ENCODE measurements at regions not wholly inside any gene's neighbourhood (a gene's known extent, or its start where the extent isn't known, plus 50 kb on each side); places are given as distances from the start of the nearest gene placed in this dataset.
"Not testable (repeated sequence)": the region's sequence is repeated elsewhere in the genome, so short reads cannot be mapped to it uniquely, and the experiment has no call there.

- H3K9me3 Mint-ChIP-seq = no peaks in the 10 kb centered on the region
- no peaks in the 10 kb centered on the region for H3K27me3 Mint-ChIP-seq
- no peak for ATAC-seq (replicated peaks)
- no peaks in the 10 kb centered on the region for H3K4me1 Mint-ChIP-seq
- H3K4me3 Mint-ChIP-seq = no peak overlapping the region
- no peaks in the 10 kb centered on the region for H3K36me3 Mint-ChIP-seq (ENCODE audit: low read depth)
- H3K27ac Mint-ChIP-seq = no peak overlapping the region
Measured at GRCh38 chr10:21363731-21364104, 161.8 kb downstream of the SKIDA1 start.

GRCh38 chr10:21363092-21363730 lies 162.3 kb downstream of the SKIDA1 start:
- H3K27ac Mint-ChIP-seq = no peak overlapping the region
- ATAC-seq (replicated peaks) = no peak
- no peak overlapping the region for H3K4me3 Mint-ChIP-seq
- no peaks in the 10 kb centered on the region for H3K36me3 Mint-ChIP-seq (ENCODE audit: low read depth)
- H3K9me3 Mint-ChIP-seq = no peaks in the 10 kb centered on the region
- no peaks in the 10 kb centered on the region for H3K4me1 Mint-ChIP-seq
- H3K27me3 Mint-ChIP-seq = no peaks in the 10 kb centered on the region

GRCh38 chr10:21359202-21359601 lies 166.3 kb downstream of the SKIDA1 start:
- peaks cover 13% of the 10 kb centered on the region for H3K27me3 Mint-ChIP-seq
- ATAC-seq (replicated peaks) = no peak

GRCh38 chr10:21355591-21356011 lies 169.9 kb downstream of the SKIDA1 start:
- Mint-ChIP-seq H3K4me1 (no peaks in the 10 kb centered on the region), H3K9me3 (no peaks in the 10 kb centered on the region), H3K27ac (no peak overlapping the region), H3K27me3 (peaks cover 13% of the 10 kb centered on the region), H3K36me3 (ENCODE audit: low read depth) (no peaks in the 10 kb centered on the region), H3K4me3 (no peak overlapping the region)
- no peak for ATAC-seq (replicated peaks)

More at GRCh38 chr10:21359202-21359601, 166.3 kb downstream of the SKIDA1 start:
- Mint-ChIP-seq H3K36me3 (ENCODE audit: low read depth) (no peaks in the 10 kb centered on the region), H3K9me3 (no peaks in the 10 kb centered on the region), H3K4me1 (no peaks in the 10 kb centered on the region), H3K27ac (no peak overlapping the region), H3K4me3 (no peak overlapping the region)

- Mint-ChIP-seq H3K27me3 (peaks cover 20% of the 10 kb centered on the region), H3K9me3 (no peaks in the 10 kb centered on the region), H3K27ac (no peak overlapping the region), H3K4me3 (no peak overlapping the region), H3K4me1 (no peaks in the 10 kb centered on the region), H3K36me3 (ENCODE audit: low read depth) (no peaks in the 10 kb centered on the region)
- ATAC-seq (replicated peaks) = no peak
Measured at GRCh38 chr10:21352886-21353285, 172.6 kb downstream of the SKIDA1 start.

- not testable (repeated sequence) for H3K9me3 Mint-ChIP-seq; ATAC-seq (replicated peaks); H3K27ac Mint-ChIP-seq; H3K36me3 Mint-ChIP-seq (ENCODE audit: low read depth); H3K4me1 Mint-ChIP-seq; H3K4me3 Mint-ChIP-seq
- peaks cover 13% of the 10 kb centered on the region for H3K27me3 Mint-ChIP-seq
Measured at GRCh38 chr10:21351594-21351993, 173.9 kb downstream of the SKIDA1 start.

- no peak overlapping the region for H3K27ac Mint-ChIP-seq
- no peaks in the 10 kb centered on the region for H3K9me3 Mint-ChIP-seq
- H3K27me3 Mint-ChIP-seq = peaks cover 8% of the 10 kb centered on the region
- ATAC-seq (replicated peaks) = no peak
- H3K4me1 Mint-ChIP-seq = no peaks in the 10 kb centered on the region
- no peaks in the 10 kb centered on the region for H3K36me3 Mint-ChIP-seq (ENCODE audit: low read depth)
- H3K4me3 Mint-ChIP-seq = no peak overlapping the region
Measured at GRCh38 chr10:21349912-21350286, 175.6 kb downstream of the SKIDA1 start.

GRCh38 chr10:21347785-21348170 lies 177.7 kb downstream of the SKIDA1 start:
- Mint-ChIP-seq H3K4me3 (no peak overlapping the region), H3K27me3 (peaks cover 11% of the 10 kb centered on the region), H3K27ac (no peak overlapping the region), H3K9me3 (no peaks in the 10 kb centered on the region), H3K4me1 (no peaks in the 10 kb centered on the region), H3K36me3 (ENCODE audit: low read depth) (no peaks in the 10 kb centered on the region)
- ATAC-seq (replicated peaks) = no peak

GRCh38 chr10:21347043-21347784 lies 178.3 kb downstream of the SKIDA1 start:
- no peaks in the 10 kb centered on the region for H3K9me3 Mint-ChIP-seq
- no peak overlapping the region for H3K27ac Mint-ChIP-seq
- no peaks in the 10 kb centered on the region for H3K36me3 Mint-ChIP-seq (ENCODE audit: low read depth)
- no peaks in the 10 kb centered on the region for H3K4me1 Mint-ChIP-seq
- H3K4me3 Mint-ChIP-seq = no peak overlapping the region
- ATAC-seq (replicated peaks) = no peak
- peaks cover 11% of the 10 kb centered on the region for H3K27me3 Mint-ChIP-seq

- Mint-ChIP-seq H3K27ac (no peak overlapping the region), H3K27me3 (peaks cover 10% of the 10 kb centered on the region), H3K4me1 (no peaks in the 10 kb centered on the region), H3K4me3 (no peak overlapping the region), H3K36me3 (ENCODE audit: low read depth) (no peaks in the 10 kb centered on the region), H3K9me3 (no peaks in the 10 kb centered on the region)
- ATAC-seq (replicated peaks) = no peak
Measured at GRCh38 chr10:21343087-21343486, 182.4 kb downstream of the SKIDA1 start.

GRCh38 chr10:21342499-21342898 lies 183.0 kb downstream of the SKIDA1 start:
- not testable (repeated sequence) for H3K36me3 Mint-ChIP-seq (ENCODE audit: low read depth); ATAC-seq (replicated peaks); H3K4me3 Mint-ChIP-seq; H3K4me1 Mint-ChIP-seq; H3K9me3 Mint-ChIP-seq; H3K27ac Mint-ChIP-seq
- H3K27me3 Mint-ChIP-seq = peaks cover 10% of the 10 kb centered on the region

- H3K27me3 Mint-ChIP-seq = peaks cover 10% of the 10 kb centered on the region
- no peaks in the 10 kb centered on the region for H3K9me3 Mint-ChIP-seq
- H3K4me1 Mint-ChIP-seq = no peaks in the 10 kb centered on the region
- H3K36me3 Mint-ChIP-seq (ENCODE audit: low read depth) = no peaks in the 10 kb centered on the region
- no peak for ATAC-seq (replicated peaks)
- no peak overlapping the region for H3K4me3 Mint-ChIP-seq
- no peak overlapping the region for H3K27ac Mint-ChIP-seq
Measured at GRCh38 chr10:21340331-21340730, 185.2 kb downstream of the SKIDA1 start.

GRCh38 chr10:21337171-21337792 lies 188.2 kb downstream of the SKIDA1 start:
- no peak overlapping the region for H3K27ac Mint-ChIP-seq
- no peak for ATAC-seq (replicated peaks)
- H3K4me3 Mint-ChIP-seq = no peak overlapping the region
- no peaks in the 10 kb centered on the region for H3K4me1 Mint-ChIP-seq
- peaks cover 7% of the 10 kb centered on the region for H3K27me3 Mint-ChIP-seq
- no peaks in the 10 kb centered on the region for H3K36me3 Mint-ChIP-seq (ENCODE audit: low read depth)
- H3K9me3 Mint-ChIP-seq = no peaks in the 10 kb centered on the region

GRCh38 chr10:21336476-21337170 lies 188.9 kb downstream of the SKIDA1 start:
- Mint-ChIP-seq H3K4me1 (no peaks in the 10 kb centered on the region), H3K27ac (no peak overlapping the region), H3K4me3 (no peak overlapping the region), H3K9me3 (no peaks in the 10 kb centered on the region), H3K27me3 (peaks cover 7% of the 10 kb centered on the region), H3K36me3 (ENCODE audit: low read depth) (no peaks in the 10 kb centered on the region)
- ATAC-seq (replicated peaks) = no peak

Data from activated T-helper 17 cell treated with anti-CD3 and anti-CD28 coated beads, Interleukin-2, amount 50 U/mL, for 72 hours (primary cell).